ENCODE measurements at regions not wholly inside any gene's neighbourhood (a gene's known extent, or its start where the extent isn't known, plus 50 kb on each side); places are given as distances from the start of the nearest gene placed in this dataset.
"Not testable (repeated sequence)": the region's sequence is repeated elsewhere in the genome, so short reads cannot be mapped to it uniquely, and the experiment has no call there.

DNA sequence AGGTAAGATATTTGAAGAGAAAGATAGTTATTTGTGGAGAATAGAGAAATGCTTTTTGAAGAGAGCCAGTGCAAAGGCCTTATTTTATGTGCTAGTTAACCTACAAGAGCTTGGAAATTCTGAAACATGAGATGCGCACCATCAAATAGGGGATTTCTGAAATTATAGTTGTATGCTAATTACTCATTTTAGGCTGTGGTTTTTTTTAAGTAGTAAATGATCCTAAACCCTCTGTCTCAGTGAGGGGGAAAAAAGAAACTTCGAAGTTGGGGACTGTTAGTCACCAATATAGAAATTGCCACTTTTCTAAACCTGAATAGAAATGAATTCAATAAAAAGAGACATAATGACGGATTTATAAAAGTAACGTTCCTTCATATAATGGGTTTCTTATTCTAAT is 119.3 kb upstream of the MDFIC start:
- DNase-seq (ENCODE audit: low read depth in 2 of 2, low spot score in 1 of 2), result no peak

- no peak for DNase-seq (ENCODE audit: low read depth in 2 of 2, low spot score in 1 of 2)
Measured at GRCh38 chr7:114806590-114807162, 115.2 kb upstream of the MDFIC start.

DNA sequence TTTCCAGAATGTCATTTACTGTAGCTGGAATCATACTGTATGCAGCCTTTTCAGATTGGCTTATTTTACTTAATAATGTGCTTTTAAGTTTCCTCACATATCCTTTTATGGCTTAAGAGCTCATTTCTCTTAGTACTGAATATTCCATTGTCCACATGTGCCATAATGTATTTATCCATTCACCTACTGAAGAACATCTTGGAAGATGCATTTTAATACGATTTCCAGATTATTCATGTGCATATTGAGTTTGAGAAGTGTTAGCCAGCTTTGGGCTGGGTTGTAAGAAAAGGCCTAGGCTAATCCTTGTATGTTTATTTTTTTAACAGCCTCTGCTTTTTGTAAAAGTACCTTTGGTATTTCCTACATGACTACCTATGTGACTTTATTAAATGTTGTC is 109.3 kb upstream of the MDFIC start:
- no peak for DNase-seq (ENCODE audit: low read depth in 2 of 2, low spot score in 1 of 2)

DNA sequence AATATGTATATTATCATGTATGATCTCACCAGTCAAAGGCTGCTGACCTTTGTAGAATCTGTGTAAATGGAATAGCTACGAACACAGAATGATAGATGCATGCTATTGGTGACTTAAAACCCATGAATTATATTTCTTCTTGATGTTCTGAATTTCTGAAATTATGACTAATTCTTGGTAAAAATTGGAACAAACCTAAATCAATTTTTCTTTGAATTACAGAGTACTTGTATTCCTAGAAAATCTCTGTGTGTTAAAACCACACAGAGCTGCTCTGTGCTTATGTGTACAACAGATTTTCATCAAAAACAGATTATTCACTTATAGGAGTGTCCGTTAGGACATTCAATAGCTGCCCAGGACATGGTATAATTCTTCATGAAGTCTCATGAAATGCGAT is 108.3 kb upstream of the MDFIC start:
- DNase-seq (ENCODE audit: low read depth in 2 of 2, low spot score in 1 of 2), result no peak

DNA sequence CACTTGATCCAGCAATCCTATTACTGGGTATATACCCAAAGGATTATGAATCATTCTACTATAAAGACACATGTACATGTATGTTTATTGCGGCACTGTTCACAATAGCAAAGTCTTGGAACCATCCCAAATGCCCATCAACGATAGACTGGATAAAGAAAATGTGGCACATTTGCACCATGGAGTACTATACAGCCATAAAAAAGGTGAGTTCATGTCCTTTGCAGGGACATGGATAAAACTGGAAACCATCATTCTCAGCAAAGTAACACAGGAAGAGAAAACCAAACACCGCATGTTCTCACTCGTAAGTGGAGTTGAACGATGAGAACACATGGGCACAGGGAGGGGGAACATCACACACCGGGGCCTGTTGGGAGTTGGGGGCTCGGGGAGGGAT is 104.9 kb upstream of the MDFIC start:
- DNase-seq (ENCODE audit: low read depth in 2 of 2, low spot score in 1 of 2), result not testable (repeated sequence)

DNA sequence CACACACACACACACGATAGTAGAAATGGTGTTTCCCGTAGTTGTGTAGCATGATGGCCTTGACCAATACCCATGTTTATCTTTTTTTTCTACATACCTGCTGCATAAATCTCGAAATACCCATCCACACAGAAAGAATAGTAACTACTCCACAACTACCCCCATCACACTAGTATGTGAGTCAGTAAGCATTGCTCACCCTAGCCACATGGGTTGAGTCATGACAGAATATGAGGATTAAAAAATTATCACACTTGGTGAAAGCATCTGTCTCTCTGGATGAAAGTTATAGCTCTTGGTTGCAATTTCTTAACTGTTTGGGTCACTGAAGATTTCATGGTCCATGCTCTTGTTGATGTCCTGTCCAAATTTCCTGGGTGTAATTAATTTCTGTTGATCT is 103.4 kb upstream of the MDFIC start:
- DNase-seq (ENCODE audit: low read depth in 2 of 2, low spot score in 1 of 2), result no peak

GRCh38 chr7:114819616-114820362 is 102.1 kb upstream of the MDFIC start:
- DNase-seq (ENCODE audit: low read depth in 2 of 2, low spot score in 1 of 2), result no peak

DNA sequence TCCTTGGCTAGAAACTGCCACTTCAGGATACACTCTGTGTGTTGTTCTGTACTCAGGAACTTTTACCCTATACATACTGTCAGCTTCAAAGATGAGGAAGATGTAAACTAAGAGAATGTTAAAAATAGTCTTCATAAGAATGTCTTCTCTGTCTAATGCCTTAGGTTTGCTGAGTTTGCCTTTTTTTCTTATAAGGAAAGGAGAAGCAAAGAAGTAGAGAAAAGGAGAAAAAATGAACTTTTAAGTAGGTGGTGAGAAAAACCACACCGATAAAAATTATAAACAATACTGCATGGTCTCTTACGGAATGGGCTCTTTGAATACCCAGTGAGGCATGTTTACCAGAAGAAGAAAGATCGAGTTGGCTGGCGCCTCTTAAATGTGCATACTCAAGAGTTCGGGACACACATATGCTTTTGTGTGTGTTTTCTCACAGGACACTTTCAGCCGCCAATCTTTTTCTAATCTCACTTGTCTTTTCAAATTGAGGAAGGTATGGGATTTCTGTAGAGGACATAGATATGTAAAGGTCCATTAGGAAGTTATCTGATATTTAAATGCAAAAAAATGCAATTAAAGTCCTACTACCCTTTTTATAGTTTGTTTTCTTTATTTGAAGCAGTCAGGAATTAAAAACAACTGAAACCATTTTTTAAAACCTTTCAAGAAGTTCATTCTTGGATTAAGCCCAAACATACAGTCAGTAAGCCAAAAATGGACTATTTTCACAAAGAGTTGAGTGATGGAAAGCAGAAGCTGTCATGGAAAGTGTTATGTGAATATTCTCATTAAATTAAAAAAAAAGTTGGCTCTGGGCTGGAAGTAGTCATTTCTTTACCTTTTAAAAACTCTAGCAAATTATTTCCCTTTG is 100.6 kb upstream of the MDFIC start:
- DNase-seq (ENCODE audit: low read depth in 2 of 2, low spot score in 1 of 2), result no peak

DNA sequence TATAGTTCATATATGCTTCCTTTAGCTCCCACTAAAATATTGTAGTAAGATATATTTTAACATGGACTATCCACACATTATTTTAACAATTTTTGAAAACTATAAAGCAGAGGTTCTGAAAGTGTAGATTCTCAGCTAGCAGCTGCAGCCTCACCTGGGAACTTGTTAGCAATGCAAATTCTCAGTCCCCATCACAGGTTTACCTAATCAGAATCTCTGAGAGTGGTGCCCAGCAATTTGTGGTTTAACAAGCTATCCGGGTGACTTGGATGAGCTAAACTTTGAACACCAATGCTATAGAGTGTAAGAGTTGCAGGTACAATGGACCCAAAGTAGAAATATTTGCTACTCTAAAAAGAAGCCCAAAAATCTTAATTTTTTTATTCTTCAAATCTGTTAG is 99.8 kb upstream of the MDFIC start:
- no peak for DNase-seq (ENCODE audit: low read depth in 2 of 2, low spot score in 1 of 2)

DNA sequence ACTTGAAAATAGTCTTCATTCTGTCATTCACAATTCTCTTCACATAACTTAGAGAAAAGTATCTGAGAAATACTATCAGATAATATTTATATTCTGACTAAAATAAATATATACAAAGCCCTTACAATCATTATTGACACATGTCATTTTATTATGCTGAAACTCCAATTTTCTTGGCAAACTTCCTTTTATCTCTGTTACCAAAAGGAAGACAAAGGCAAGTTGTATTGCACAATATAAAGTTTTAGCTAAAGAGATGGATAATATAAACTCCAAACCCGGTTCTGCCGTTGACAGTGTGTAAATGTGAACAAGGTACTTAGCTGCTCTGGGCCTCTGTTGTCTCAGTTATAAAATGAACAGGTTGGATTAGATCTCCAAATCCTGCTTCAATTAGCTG is 99.0 kb upstream of the MDFIC start:
- DNase-seq (ENCODE audit: low read depth in 2 of 2, low spot score in 1 of 2), result no peak

- no peak for DNase-seq (ENCODE audit: low read depth in 2 of 2, low spot score in 1 of 2)
Measured at GRCh38 chr7:114823290-114823689, 98.6 kb upstream of the MDFIC start.

GRCh38 chr7:114825423-114825951 is 96.4 kb upstream of the MDFIC start:
- no peak for DNase-seq (ENCODE audit: low read depth in 2 of 2, low spot score in 1 of 2)

- DNase-seq (ENCODE audit: low read depth in 2 of 2, low spot score in 1 of 2), result no peak
Measured at GRCh38 chr7:114830952-114831351, 90.9 kb upstream of the MDFIC start.

- DNase-seq (ENCODE audit: low read depth in 2 of 2, low spot score in 1 of 2), result no peak
Measured at GRCh38 chr7:114832906-114833595, 88.8 kb upstream of the MDFIC start.

GRCh38 chr7:114835303-114835702 is 86.6 kb upstream of the MDFIC start:
- DNase-seq (ENCODE audit: low read depth in 2 of 2, low spot score in 1 of 2), result no peak

GRCh38 chr7:114835861-114836260 is 86.0 kb upstream of the MDFIC start:
- no peak for DNase-seq (ENCODE audit: low read depth in 2 of 2, low spot score in 1 of 2)

- DNase-seq (ENCODE audit: low read depth in 2 of 2, low spot score in 1 of 2), result no peak
Measured at GRCh38 chr7:114842551-114843065, 79.3 kb upstream of the MDFIC start.

DNA sequence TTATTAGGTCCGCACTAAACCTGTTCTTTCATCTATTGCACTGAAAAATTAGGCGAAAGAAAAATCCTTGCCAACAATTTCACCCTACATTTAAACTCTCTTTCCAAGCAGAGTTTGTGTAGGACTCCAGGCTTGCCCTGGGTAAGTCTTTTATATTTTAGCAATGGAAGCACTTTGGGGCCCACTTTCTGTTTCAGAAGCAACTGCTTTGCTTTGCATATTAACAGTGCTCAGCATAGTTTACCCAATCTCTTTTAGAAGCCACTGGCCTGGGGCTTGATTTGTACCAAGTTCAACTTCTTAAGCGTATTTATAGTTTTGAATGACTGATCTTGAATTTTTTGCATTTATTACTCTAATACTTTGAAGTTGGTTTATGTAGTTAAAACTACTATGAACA is 78.8 kb upstream of the MDFIC start:
- DNase-seq (ENCODE audit: low read depth in 2 of 2, low spot score in 1 of 2), result no peak

DNA sequence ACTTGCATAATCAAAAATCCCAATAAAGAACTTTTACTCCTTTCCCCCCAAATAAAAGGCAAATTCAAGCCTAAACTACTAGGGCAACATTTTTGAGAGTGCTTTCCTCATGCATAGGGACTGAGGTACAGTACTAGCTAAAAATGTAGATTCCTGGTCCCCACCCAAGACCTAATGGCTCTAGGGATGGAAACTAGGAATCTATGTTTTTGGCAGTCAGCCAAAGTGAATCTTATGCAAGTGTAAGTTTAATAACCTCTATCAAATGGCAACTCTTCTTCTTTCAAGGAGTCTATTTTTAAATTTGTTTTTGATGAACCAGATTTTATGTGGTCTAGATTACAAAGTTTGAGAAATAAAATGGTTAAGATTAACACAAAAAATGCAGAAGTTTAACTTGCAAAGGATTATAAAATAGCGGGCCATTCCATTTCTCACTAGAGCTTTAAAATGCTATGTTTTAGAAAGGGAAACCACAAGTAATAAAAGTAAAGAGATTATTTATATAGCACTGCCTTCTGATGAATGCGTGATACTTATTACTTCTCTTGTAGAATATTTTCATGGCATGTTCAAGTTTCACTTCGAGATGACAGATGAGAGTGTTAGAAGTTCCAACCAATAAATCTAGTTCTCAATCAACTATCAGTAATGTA is 70.4 kb upstream of the MDFIC start:
- DNase-seq (ENCODE audit: low read depth in 2 of 2, low spot score in 1 of 2), result no peak

DNA sequence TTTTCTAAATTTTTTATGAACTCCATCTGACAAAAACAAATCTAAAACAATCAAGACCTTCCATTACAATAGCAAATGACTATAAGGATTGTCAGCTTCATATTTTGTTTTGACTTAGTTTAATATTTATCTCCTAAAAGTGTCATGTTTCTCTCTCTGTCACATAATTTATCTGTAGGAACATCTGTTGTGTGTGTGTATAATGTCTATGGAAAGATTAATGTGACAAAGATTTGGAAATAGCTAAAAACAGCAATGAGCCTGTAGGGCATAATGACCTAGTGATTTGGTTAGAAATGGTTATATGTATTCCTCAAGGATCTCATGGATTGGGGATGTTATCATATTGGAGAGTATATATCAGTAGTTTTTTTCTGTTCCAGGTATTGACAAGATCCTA is 69.6 kb upstream of the MDFIC start:
- no peak for DNase-seq (ENCODE audit: low read depth in 2 of 2, low spot score in 1 of 2)

DNA sequence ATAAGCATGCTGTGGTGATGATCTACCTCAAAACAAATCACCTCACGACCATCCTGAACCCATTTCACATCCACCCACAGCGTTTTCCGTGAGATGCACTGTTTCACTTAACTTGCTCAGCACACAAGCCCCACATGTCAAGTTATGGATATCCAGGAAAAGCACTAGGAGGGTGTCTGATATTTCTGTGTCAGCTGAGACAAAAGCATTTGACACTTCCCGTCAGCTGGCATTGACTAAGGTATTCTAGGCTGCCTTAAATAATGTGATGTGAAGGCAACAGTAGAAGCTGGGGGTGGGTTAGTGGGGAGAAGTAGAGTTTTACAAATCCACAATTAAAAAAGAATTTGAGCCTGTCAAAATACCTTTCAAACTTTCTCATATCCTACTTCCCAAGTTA is 68.7 kb upstream of the MDFIC start:
- no peak for DNase-seq (ENCODE audit: low read depth in 2 of 2, low spot score in 1 of 2)

All from stimulated activated CD8-positive, alpha-beta memory T cell treated with anti-CD3 and anti-CD28 coated beads, Interleukin-4, amount 100 ng/mL, for 4 hours (primary cell).